DND-41 (cell line): ENCODE measurements at regions not wholly inside any gene's neighbourhood (a gene's known extent, or its start where the extent isn't known, plus 50 kb on each side); places are given as distances from the start of the nearest gene placed in this dataset.

ENCODE experiments used
- ATAC-seq: fragments of 200-7000 bp; cut with Tn5 transposase; 3 replicates; pipeline ENCODE4 v1.9.1; 2021; ENCODE audit warnings: low read depth; ENCODE audit not compliant: insufficient read depth
- DNase-seq: peaks from one replicate; pipeline ENCODE4 v3.0.0-alpha.2; 2020
- H2AFZ ChIP-seq: 2 replicates; pipeline ENCODE4 v1.6.0; 2012; ENCODE audit warnings: low read depth, low read length
- H3K27ac ChIP-seq: 2 replicates; pipeline ENCODE4 v1.5.1; 2012; ENCODE audit warnings: low read length, inconsistent platforms
- H3K27me3 ChIP-seq: fragments of 200-600 bp; sonication (generic); 2 replicates; pipeline ENCODE4 v1.6.0; 2012; ENCODE audit warnings: low read length, mild to moderate bottlenecking, inconsistent platforms; ENCODE audit not compliant: insufficient read depth, poor library complexity
- H3K36me3 ChIP-seq: 2 replicates; pipeline ENCODE4 v1.5.1; 2012; ENCODE audit warnings: low read length, inconsistent platforms; ENCODE audit not compliant: insufficient read depth
- H3K4me1 ChIP-seq: 2 replicates; pipeline ENCODE4 v1.5.1; 2012; ENCODE audit warnings: mild to moderate bottlenecking, low read length; ENCODE audit not compliant: insufficient read depth
- H3K4me2 ChIP-seq: 2 replicates; pipeline ENCODE4 v1.6.0; 2012; ENCODE audit warnings: mild to moderate bottlenecking, moderate library complexity, low read length, inconsistent platforms; ENCODE audit not compliant: insufficient read depth
- H3K4me3 ChIP-seq, 2 experiments: fragments of 200-600 bp in 1 of 2; shearing (Covaris generic) in 1 of 2; 2 replicates each; pipeline ENCODE4 v1.5.1; 2012 to 2016; ENCODE audit warnings: inconsistent platforms in 2 of 2, low read length in 2 of 2, mild to moderate bottlenecking in 2 of 2, low read depth in 1 of 2, moderate library complexity in 1 of 2
- H3K79me2 ChIP-seq: 2 replicates; pipeline ENCODE4 v1.6.0; 2012; ENCODE audit warnings: low read length, inconsistent platforms; ENCODE audit not compliant: insufficient read depth
- H3K9ac ChIP-seq: 2 replicates; pipeline ENCODE4 v1.6.0; 2012; ENCODE audit warnings: low read depth, mild to moderate bottlenecking, inconsistent platforms, low read length, moderate library complexity
- H3K9me3 ChIP-seq: 2 replicates; pipeline ENCODE4 v1.5.1; 2012; ENCODE audit warnings: low read length, moderate library complexity, mild to moderate bottlenecking, inconsistent platforms; ENCODE audit not compliant: insufficient read depth, severe bottlenecking
- H4K20me1 ChIP-seq: 2 replicates; pipeline ENCODE4 v1.6.0; 2012; ENCODE audit warnings: low read length; ENCODE audit not compliant: insufficient read depth
- CTCF ChIP-seq: IDR thresholded peaks from 2 replicates; pipeline ENCODE4 v1.5.1; 2012; ENCODE audit warnings: borderline replicate concordance, low read length, moderate library complexity, mild to moderate bottlenecking; ENCODE audit not compliant: poor library complexity, severe bottlenecking; ENCODE audit errors: extremely low read depth
- EZH2 ChIP-seq: IDR thresholded peaks from 3 replicates; pipeline ENCODE4 v1.6.1; 2012; ENCODE audit warnings: borderline replicate concordance, low read depth, mild to moderate bottlenecking, moderate library complexity, low read length, inconsistent platforms; ENCODE audit not compliant: severe bottlenecking

GRCh38 chr18:39039813-39040212, 1474.2 kb upstream of the CELF4 start:
- no peaks in the 10 kb centered on the region for H3K27me3 ChIP-seq
- H3K9ac ChIP-seq: no peak overlapping the region
- no peak for TF ChIP-seq EZH2
- no peak for TF ChIP-seq CTCF
- no peaks in the 10 kb centered on the region for H4K20me1 ChIP-seq
- H3K4me2 ChIP-seq: no peak overlapping the region
- H3K27ac ChIP-seq: no peak overlapping the region
- no peaks in the 10 kb centered on the region for H3K79me2 ChIP-seq
- no peaks in the 10 kb centered on the region for H3K4me1 ChIP-seq
- no peaks in the 10 kb centered on the region for H3K9me3 ChIP-seq
- no peak overlapping the region for H2AFZ ChIP-seq
- no peak for ATAC-seq
- DNase-seq: no peak
- no peak overlapping the region for H3K4me3 ChIP-seq
- H3K36me3 ChIP-seq: no peaks in the 10 kb centered on the region

- no peak overlapping the region for H3K9ac ChIP-seq
- H3K27me3 ChIP-seq: no peaks in the 10 kb centered on the region
- no peaks in the 10 kb centered on the region for H3K79me2 ChIP-seq
- H3K4me3 ChIP-seq: no peak overlapping the region
- no peaks in the 10 kb centered on the region for H3K9me3 ChIP-seq
- H4K20me1 ChIP-seq: no peaks in the 10 kb centered on the region
- no peak overlapping the region for H2AFZ ChIP-seq
- no peak for ATAC-seq
- H3K27ac ChIP-seq: no peak overlapping the region
- no peak for DNase-seq
- no peak overlapping the region for H3K4me2 ChIP-seq
- H3K36me3 ChIP-seq: no peaks in the 10 kb centered on the region
- H3K4me1 ChIP-seq: no peaks in the 10 kb centered on the region
- no peak for TF ChIP-seq EZH2
- TF ChIP-seq CTCF: no peak
Measured at GRCh38 chr18:39037925-39038324, 1472.3 kb upstream of the CELF4 start.

- H3K9me3 ChIP-seq: no peaks in the 10 kb centered on the region
- no peak overlapping the region for H3K4me2 ChIP-seq
- H3K9ac ChIP-seq: no peak overlapping the region
- H3K79me2 ChIP-seq: no peaks in the 10 kb centered on the region
- H3K4me3 ChIP-seq: no peak overlapping the region
- no peaks in the 10 kb centered on the region for H3K27me3 ChIP-seq
- DNase-seq (no peak), ATAC-seq (no peak)
- H4K20me1 ChIP-seq: no peaks in the 10 kb centered on the region
- no peaks in the 10 kb centered on the region for H3K4me1 ChIP-seq
- no peak overlapping the region for H3K27ac ChIP-seq
- H2AFZ ChIP-seq: no peak overlapping the region
- TF ChIP-seq EZH2: no peak
- TF ChIP-seq CTCF: no peak
- H3K36me3 ChIP-seq: no peaks in the 10 kb centered on the region
Measured at GRCh38 chr18:39033312-39033711, 1467.7 kb upstream of the CELF4 start.

- H3K27me3 ChIP-seq: no peaks in the 10 kb centered on the region
- no peaks in the 10 kb centered on the region for H3K9me3 ChIP-seq
- no peak overlapping the region for H3K4me3 ChIP-seq
- no peak overlapping the region for H3K4me2 ChIP-seq
- no peak overlapping the region for H3K27ac ChIP-seq
- no peak overlapping the region for H2AFZ ChIP-seq
- H3K79me2 ChIP-seq: no peaks in the 10 kb centered on the region
- H3K9ac ChIP-seq: no peak overlapping the region
- H3K4me1 ChIP-seq: no peaks in the 10 kb centered on the region
- no peaks in the 10 kb centered on the region for H4K20me1 ChIP-seq
- no peaks in the 10 kb centered on the region for H3K36me3 ChIP-seq
- DNase-seq (no peak), ATAC-seq (no peak)
- TF ChIP-seq EZH2 (no peak), CTCF (no peak)
Measured at GRCh38 chr18:39031647-39032046, 1466.0 kb upstream of the CELF4 start.
